Neural cell (in vitro differentiated cells): ENCODE measurements at regions not wholly inside any gene's neighbourhood (a gene's known extent, or its start where the extent isn't known, plus 50 kb on each side); places are given as distances from the start of the nearest gene placed in this dataset.

Experiments used
- CTCF ChIP-seq: fragments of 450-650 bp; IDR thresholded peaks from 2 replicates; pipeline ENCODE4 v1.5.1; 2014; ENCODE audit warnings: antibody characterized with exemption, mild to moderate bottlenecking, moderate library complexity; ENCODE audit not compliant: poor library complexity, severe bottlenecking
- EP300 ChIP-seq: fragments of 450-650 bp; conservative IDR thresholded peaks from 2 replicates; pipeline ENCODE4 v1.6.1; 2014; ENCODE audit warnings: antibody characterized with exemption, mild to moderate bottlenecking, moderate library complexity; ENCODE audit not compliant: poor library complexity, severe bottlenecking
- EZH2 ChIP-seq: fragments of 200-600, 300-800 bp; shearing (Covaris generic), sonication (generic); IDR thresholded peaks from 2 replicates; pipeline ENCODE4 v1.6.1; 2014; ENCODE audit warnings: antibody characterized with exemption, low read length, borderline replicate concordance, mild to moderate bottlenecking; ENCODE audit not compliant: insufficient read depth, poor library complexity, severe bottlenecking
- SMC3 ChIP-seq: fragments of 450-650 bp; conservative IDR thresholded peaks from 2 replicates; pipeline ENCODE4 v1.6.1; 2014; ENCODE audit warnings: antibody characterized with exemption, mild to moderate bottlenecking, moderate library complexity; ENCODE audit not compliant: poor library complexity
- TAF1 ChIP-seq: IDR thresholded peaks from 2 replicates; pipeline ENCODE4 v1.6.1; 2012; ENCODE audit warnings: low read depth

GRCh38 chr1:232897949-232898465 lies 52.4 kb upstream of the NTPCR start:
- no peak for TF ChIP-seq CTCF
- no peak for TF ChIP-seq EP300
- TF ChIP-seq TAF1: no peak
- no peak for TF ChIP-seq SMC3
- TF ChIP-seq EZH2: no peak
